Ishikawa (cell line): ENCODE measurements at regions not wholly inside any gene's neighbourhood (a gene's known extent, or its start where the extent isn't known, plus 50 kb on each side); places are given as distances from the start of the nearest gene placed in this dataset.

Source experiments
- CEBPB ChIP-seq: IDR thresholded peaks from 2 replicates; pipeline ENCODE4 v1.6.1; 2012
- CREB1 ChIP-seq: IDR thresholded peaks from 2 replicates; pipeline ENCODE4 v1.6.1; 2012; ENCODE audit warnings: low read depth
- EGR1 ChIP-seq: IDR thresholded peaks from 2 replicates; pipeline ENCODE4 v1.6.1; 2012
- EP300 ChIP-seq: IDR thresholded peaks from 2 replicates; pipeline ENCODE4 v1.6.1; 2012; ENCODE audit warnings: borderline replicate concordance
- FOXM1 ChIP-seq: IDR thresholded peaks from 2 replicates; pipeline ENCODE4 v1.6.1; 2012; ENCODE audit warnings: low read depth, borderline replicate concordance
- NFIC ChIP-seq: IDR thresholded peaks from 2 replicates; pipeline ENCODE4 v1.6.1; 2012
- RAD21 ChIP-seq: IDR thresholded peaks from 2 replicates; pipeline ENCODE4 v1.6.1; 2012; ENCODE audit warnings: low read depth
- TAF1 ChIP-seq: IDR thresholded peaks from 2 replicates; pipeline ENCODE4 v1.6.1; 2012; ENCODE audit warnings: low read depth, mild to moderate bottlenecking
- TCF12 ChIP-seq: IDR thresholded peaks from 2 replicates; pipeline ENCODE4 v1.6.1; 2012; ENCODE audit warnings: low read depth
- TEAD4 ChIP-seq: IDR thresholded peaks from 2 replicates; pipeline ENCODE4 v1.6.1; 2012
- YY1 ChIP-seq: IDR thresholded peaks from 2 replicates; pipeline ENCODE4 v1.6.1; 2012; ENCODE audit warnings: low read depth
- ZBTB7A ChIP-seq: IDR thresholded peaks from 2 replicates; pipeline ENCODE4 v1.6.1; 2012; ENCODE audit warnings: low read depth
- TF ChIP-seq, protein P1 (sequence below): IDR thresholded peaks from 2 replicates; pipeline ENCODE4 v1.6.1; 2012; ENCODE audit warnings: low read depth, mild to moderate bottlenecking
- TF ChIP-seq, protein P2 (sequence below): IDR thresholded peaks from 2 replicates; pipeline ENCODE4 v1.6.1; 2012
- TF ChIP-seq, protein P3 (sequence below): IDR thresholded peaks from 2 replicates; pipeline ENCODE4 v1.6.1; 2012

DNA sequence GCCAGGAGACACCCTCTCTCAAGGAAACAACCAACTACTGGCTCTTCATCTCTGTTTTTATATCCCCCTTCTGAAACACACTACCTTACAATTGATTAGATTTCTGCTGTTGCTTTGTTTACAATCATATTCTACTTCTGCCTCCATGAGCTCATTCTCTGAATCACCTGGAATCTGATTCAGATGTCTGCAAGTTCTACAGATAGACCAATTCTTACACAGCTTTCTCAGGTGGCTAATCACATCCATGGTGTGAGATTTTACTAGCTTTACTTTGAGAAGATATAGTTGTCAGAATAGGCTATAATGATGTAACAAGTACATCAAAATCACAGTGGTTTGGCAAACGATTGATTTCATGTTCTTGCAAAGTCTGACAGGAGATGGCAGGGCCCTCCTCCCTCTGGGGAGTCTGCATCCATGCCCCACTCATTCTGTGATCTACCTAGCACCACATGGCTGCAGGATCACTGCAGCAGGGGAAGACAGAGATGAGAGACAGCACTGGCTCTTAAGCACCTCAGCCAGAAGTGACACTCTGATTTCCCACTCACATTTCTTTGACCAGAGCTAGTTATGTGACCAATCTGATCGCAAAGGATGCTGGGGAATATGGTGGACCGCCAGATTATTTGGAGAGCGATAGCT lies 243.7 kb downstream of the FOXO1 start:
- TF ChIP-seq, protein P1, sequence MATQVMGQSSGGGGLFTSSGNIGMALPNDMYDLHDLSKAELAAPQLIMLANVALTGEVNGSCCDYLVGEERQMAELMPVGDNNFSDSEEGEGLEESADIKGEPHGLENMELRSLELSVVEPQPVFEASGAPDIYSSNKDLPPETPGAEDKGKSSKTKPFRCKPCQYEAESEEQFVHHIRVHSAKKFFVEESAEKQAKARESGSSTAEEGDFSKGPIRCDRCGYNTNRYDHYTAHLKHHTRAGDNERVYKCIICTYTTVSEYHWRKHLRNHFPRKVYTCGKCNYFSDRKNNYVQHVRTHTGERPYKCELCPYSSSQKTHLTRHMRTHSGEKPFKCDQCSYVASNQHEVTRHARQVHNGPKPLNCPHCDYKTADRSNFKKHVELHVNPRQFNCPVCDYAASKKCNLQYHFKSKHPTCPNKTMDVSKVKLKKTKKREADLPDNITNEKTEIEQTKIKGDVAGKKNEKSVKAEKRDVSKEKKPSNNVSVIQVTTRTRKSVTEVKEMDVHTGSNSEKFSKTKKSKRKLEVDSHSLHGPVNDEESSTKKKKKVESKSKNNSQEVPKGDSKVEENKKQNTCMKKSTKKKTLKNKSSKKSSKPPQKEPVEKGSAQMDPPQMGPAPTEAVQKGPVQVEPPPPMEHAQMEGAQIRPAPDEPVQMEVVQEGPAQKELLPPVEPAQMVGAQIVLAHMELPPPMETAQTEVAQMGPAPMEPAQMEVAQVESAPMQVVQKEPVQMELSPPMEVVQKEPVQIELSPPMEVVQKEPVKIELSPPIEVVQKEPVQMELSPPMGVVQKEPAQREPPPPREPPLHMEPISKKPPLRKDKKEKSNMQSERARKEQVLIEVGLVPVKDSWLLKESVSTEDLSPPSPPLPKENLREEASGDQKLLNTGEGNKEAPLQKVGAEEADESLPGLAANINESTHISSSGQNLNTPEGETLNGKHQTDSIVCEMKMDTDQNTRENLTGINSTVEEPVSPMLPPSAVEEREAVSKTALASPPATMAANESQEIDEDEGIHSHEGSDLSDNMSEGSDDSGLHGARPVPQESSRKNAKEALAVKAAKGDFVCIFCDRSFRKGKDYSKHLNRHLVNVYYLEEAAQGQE, result no peak
- TF ChIP-seq TEAD4, result no peak
- no peak for TF ChIP-seq FOXM1
- no peak for TF ChIP-seq ZBTB7A
- no peak for TF ChIP-seq NFIC
- TF ChIP-seq EP300, result no peak
- no peak for TF ChIP-seq TAF1
- no peak for TF ChIP-seq EGR1
- no peak for TF ChIP-seq CREB1
- TF ChIP-seq TCF12, result no peak
- no peak for TF ChIP-seq CEBPB
- TF ChIP-seq, protein P2, sequence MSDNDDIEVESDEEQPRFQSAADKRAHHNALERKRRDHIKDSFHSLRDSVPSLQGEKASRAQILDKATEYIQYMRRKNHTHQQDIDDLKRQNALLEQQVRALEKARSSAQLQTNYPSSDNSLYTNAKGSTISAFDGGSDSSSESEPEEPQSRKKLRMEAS, result no peak
- TF ChIP-seq, protein P3, sequence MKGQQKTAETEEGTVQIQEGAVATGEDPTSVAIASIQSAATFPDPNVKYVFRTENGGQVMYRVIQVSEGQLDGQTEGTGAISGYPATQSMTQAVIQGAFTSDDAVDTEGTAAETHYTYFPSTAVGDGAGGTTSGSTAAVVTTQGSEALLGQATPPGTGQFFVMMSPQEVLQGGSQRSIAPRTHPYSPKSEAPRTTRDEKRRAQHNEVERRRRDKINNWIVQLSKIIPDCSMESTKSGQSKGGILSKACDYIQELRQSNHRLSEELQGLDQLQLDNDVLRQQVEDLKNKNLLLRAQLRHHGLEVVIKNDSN, result no peak
- TF ChIP-seq YY1, result no peak
- TF ChIP-seq RAD21, result no peak

DNA sequence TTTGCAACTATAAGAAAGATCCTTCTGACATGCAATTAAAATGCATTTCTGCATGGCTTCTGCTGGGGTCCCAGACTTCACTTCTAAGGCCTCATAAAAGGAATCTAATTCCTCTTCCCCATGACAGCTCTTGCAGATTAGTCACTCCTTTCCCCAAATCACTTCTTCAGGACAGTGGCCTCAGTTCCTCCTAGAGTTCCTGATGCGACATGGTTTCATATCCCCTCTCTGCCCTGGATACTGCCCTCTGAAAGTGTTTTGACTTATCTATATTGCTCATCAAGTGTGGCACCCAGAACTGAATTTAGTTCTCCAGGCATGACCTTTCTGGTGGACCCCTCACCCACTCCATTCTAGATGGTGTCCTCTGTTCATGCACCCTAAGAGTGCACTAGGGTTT lies 238.1 kb downstream of the FOXO1 start:
- no peak for TF ChIP-seq NFIC
- TF ChIP-seq YY1, result no peak
- no peak for TF ChIP-seq EGR1
- no peak for TF ChIP-seq RAD21
- no peak for TF ChIP-seq FOXM1
- no peak for TF ChIP-seq ZBTB7A
- TF ChIP-seq, protein P3, result no peak
- no peak for TF ChIP-seq TEAD4
- no peak for TF ChIP-seq EP300
- no peak for TF ChIP-seq TAF1
- no peak for TF ChIP-seq TCF12
- TF ChIP-seq, protein P2, result no peak
- TF ChIP-seq, protein P1, result no peak

DNA sequence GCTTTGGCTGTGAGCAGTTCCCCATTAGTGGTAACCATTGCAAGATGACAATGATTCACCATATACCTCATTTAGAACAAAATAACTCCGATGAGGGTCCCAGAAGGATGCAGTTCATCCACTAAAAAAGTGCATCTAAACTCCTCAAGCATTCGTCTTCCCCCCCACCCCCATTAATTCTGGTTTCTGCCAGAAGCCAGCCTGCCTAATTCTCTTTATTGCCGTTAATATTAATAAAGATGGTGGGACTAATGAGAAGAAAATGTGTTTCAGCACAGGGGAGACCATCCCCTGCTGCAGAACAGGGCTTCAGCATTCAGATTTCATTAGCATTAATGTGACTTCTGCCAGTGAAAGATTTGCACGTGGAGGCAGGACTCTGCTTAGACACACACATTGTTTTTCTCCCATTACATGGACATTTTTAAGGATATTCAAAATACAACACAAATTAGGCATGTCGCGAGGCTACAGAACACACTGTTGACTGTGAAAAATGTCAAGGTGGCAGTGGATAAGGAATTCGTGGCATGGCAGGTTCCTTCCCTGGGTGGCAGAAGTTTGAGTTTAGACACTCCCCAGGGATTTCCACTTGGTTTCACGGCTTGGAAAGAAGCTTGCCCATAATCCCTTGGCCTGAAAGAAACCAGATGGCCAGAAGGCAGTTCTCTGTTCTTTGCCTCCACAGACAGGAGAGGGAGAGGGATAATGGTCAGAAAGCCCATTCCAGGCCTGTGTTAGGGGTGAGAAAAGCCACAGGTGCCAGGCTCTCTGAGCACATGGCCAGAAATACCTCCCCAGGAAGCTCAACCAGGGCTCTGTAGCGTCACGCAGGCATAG lies 236.5 kb downstream of the FOXO1 start:
- TF ChIP-seq EGR1, result no peak
- TF ChIP-seq EP300, result no peak
- TF ChIP-seq, protein P2, result no peak
- TF ChIP-seq NFIC, result no peak
- TF ChIP-seq TEAD4, result no peak
- no peak for TF ChIP-seq TCF12
- TF ChIP-seq CEBPB, result no peak
- no peak for TF ChIP-seq RAD21
- no peak for TF ChIP-seq ZBTB7A
- no peak for TF ChIP-seq FOXM1
- TF ChIP-seq TAF1, result no peak
- TF ChIP-seq CREB1, result no peak

DNA sequence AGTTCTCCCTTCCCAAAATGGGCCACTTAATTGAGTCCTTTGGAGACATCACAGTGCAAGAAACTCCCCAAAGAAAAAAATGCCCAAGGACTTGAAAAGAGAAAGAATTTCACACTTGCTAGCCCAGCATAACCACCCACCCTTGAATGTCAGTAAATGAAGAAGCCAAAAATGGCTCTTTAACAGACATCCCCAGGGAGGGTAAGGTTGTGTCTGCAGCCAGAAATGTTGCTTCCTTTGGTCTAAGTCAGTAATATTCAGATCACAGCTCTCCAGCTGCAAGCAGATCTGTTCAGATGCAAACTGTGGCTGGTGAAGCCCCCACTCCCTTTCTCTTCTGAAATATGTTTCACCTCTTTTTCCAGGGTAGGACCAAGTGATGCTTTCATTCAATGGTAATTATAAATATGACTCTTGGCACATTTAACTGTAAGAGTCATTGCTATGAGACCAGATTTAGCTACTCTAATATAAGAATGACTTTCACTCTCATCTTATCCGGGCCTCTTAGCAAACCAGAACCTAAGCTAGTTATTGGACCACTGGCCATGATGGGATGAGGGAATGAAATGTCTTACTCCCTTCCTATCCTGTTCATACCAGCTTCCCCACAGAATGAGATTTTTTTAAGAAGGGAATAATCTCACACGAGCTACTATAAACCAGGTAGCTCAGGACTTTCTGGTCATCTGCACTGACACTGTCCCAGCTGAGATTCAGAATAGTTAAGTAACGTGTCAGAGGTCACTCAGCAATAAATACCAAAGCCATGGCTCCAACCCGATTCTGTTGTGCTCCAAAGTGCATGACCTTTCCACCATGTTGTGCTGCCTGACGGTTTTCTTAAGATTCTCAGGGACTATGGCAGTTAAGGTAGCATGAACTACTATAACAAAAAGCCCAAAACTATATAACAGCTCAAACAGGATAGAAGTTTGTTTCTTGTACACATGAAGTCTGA lies 234.1 kb downstream of the FOXO1 start:
- TF ChIP-seq TEAD4 (no peak), CEBPB (no peak), EP300 (no peak), ZBTB7A (no peak), YY1 (no peak), TAF1 (no peak), EGR1 (no peak), FOXM1 (no peak), RAD21 (no peak), CREB1 (no peak), TCF12 (no peak), NFIC (no peak)
- TF ChIP-seq, protein P1, result no peak
- TF ChIP-seq, protein P2, result no peak
- TF ChIP-seq, protein P3, result no peak
